CD4-positive, alpha-beta T cell treated with Interleukin-4 for 4 hours (primary cell): ENCODE measurements at regions not wholly inside any gene's neighbourhood (a gene's known extent, or its start where the extent isn't known, plus 50 kb on each side); places are given as distances from the start of the nearest gene placed in this dataset.

Experiments used
- DNase-seq: peaks from one replicate; pipeline ENCODE4 v3.0.0-alpha.2; 2020

DNA sequence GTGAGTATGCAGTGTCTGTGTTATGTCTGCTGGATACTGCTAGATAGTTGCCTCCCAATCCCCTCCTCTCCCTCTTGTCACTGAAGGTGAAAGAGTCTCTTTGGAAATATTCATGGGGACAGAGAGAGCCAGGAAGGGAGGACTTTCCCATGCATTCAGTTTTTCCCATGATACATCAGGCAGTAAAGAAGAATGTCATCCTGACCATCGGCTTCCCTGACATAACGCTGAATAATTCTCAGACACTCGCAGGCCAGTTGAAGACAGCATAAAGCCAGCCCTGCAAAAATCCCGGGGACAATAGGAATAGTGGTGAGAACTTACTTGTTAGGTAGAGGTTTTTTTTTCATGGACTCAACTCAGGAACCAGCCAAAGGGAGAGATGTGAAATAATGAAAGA, 58.1 kb downstream of the KLF4 start:
- no peak for DNase-seq

DNA sequence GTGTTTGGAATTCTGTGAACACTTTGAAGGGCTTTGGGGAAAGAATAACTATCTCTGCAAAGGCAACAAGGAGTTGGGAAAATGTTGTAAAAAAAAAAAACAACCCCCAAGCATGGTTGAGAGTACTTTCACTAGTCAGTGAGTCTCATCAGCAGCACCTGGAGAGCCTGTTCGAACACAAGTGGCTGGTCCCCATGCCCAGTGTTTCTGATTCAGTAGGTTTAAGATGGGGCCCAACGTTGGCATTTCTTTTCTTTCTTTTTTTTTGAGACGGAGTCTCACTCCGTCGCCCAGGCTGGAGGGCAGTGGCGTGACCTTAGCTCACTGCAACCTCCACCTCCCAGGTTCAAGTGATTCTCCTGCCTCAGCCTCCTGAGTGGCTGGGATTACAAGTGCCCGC, 59.5 kb downstream of the KLF4 start:
- DNase-seq, result no peak

DNA sequence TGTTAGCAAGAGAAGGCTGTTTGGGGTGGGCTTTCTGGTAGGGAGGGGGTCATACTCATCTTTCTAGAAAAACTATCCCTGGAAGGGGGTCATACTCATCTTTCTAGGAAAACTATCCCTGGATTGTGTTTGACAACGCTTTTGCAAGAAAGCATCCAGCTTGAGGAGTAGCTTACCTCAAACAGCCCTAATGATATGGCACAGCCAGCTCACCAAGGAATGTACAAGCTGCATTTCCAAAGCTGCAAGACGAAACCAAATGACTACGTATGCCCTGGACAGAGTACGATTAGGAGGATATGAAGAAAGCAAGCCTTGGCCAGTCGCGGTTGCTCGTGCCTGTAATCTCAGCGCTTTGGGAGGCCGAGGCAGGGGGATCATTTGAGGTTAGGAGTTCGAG, 63.4 kb downstream of the KLF4 start:
- no peak for DNase-seq

DNA sequence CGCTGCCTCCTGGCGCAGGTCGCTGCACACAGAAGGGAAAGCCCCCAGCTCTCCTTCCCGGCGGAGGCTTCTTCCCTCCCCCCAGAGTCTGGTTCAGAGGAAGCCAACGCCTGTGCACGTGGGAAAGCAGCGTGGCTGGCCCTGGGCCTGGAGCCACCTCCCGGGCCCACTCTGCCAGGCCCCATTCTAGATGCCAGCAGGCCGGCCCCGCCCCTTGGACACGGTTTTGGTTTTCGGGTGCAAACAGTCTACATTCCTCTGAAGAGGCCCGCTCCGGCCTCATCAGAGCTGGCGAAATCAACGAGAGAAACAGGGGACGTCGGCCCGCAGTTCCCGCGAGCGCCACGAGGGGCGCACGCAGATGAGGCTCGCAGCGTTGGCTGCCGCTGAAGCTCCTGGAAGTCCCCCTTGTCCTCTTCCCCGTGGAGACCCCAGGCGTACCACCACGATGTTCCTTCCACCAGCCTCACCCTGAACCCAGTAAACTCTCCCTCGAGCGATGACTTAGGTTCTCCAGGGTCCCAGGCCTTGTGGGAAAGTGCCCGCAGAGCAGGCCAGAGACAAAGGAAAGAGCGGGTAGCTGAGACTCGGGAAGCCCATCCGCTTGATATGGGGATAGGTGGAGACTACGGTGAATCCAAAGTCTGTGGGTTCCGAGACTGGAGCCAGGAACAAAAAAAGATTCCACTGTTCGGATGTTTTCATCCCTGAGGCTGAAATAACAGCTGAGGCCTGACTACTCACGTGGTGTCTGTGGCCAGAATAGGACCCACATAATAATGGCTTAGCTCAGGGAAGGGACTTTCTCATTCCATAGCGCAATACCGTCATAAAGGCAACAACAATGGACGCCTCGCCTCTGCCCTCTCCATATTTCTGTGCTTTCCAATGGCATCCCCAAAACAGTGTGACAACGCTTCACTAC, 64.2 kb downstream of the KLF4 start:
- peak; percentile 19 for DNase-seq

DNA sequence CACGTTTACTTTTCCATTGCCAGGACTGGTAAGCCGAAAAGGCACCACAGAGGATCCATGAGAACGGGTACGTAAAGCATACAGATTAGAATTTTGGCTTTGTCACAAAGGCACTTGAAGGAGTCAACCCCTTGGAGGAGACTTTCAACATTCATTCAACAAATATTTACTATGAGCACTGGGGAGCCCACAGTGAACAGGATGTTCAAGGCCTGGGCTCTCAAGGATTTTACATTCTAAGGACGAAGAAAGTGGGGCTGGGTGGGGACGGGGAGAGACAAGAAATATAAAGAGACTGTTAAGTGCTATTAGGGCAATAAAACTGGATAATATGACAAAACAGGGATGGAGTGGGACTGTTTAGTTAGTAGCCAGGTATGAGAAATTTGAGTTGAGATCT, 66.0 kb downstream of the KLF4 start:
- DNase-seq, result no peak

DNA sequence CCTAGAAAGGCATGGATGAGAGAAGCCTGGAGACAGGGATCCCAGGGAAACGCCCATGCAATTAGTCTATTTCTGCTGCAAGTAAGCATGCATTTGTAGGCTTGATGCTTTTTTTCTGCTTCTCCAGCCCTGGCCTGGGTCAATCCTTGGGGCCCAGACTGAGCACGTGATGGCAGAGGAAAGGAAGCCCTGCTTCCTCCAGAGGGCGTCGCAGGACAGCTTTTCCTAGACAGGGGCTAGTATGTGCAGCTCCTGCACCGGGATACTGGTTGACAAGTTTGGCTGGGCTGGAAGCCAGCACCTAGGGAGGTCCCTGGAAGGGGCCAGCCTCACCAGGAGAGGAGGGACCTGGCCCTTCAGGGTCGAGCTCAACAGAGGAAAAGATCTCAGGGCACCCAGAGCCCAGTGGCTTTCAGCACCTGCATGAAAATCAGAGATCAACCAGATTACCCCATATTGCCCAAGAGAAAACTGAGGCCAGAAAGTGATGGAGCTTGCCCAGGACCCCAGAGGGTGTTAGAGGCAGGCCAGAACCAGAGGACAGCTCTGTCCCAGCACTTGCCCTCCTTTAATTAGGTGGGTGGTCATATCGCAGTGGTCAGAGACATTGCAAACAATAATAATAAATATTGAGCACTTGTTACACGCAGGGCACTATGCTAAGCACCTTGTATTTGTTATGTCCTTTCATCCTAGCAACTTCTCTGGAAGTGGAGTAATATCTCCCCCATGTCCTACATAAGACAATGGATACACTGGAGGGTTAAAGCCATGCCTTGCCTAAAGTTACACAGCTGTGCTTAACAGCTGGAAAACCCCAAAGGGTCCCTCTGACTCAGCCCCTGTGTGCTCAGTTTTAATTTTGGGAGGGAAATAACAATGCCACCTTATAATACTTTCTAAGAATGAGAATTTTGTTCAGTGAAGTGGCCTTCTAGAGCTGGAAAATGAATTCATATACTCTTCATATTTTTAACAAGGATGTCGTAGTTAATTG, 67.1 kb downstream of the KLF4 start:
- no peak for DNase-seq

DNA sequence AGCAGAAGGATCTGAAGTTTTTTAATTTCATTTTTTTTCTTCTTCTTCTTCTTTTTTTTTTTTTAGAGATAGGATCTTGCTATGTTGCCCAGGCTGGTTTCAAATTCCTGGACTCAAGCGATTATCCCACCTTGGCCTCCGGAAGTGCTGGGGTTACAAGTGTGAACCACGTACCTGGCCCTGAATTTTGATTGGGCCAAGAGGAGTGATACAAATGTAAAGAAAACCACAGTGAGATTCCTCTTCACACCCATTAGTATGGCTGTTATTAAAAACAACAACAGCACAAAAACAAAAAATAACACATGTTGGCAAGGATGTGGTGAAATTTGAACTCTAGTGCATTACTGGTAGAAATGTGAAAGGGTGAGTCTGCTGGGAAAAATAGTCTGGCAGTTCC, 79.1 kb downstream of the KLF4 start:
- no peak for DNase-seq

DNA sequence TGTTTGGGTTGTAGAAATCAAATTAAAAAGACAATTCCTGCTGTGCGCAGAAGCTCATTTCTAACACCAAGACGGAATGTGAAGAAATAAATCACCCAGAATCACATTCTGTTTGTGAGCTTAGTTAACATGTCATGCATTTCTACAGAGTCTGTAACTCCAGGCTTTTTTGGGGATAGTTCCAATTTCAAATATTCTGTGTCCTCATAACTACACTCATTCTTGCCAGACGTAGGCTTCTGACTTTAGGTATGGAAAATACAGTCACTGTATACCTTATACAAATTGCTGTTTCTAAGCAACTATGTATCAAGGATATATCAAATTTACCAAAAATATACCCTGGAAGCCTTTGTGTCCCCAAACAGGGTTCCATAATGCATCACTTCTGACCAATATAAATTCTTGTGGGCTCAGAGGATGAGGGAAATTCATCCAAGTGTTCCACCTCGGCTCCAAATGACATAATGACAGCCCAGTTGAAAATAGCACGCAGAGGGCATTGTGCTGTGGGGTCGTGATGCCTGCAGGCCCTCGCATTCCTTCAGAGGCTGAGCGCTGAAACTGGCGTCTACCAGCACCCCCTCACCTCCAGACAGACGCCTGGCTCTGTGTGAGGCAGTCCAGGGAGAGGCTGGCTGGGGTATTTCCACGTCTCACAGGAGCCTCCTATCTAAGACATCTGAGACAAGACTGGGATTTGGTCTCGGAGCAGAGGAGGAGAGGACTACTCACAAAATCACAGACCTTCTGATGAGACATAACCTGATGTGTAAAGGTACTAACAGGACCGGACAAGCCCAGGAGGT, 79.8 kb downstream of the KLF4 start:
- no peak for DNase-seq

DNA sequence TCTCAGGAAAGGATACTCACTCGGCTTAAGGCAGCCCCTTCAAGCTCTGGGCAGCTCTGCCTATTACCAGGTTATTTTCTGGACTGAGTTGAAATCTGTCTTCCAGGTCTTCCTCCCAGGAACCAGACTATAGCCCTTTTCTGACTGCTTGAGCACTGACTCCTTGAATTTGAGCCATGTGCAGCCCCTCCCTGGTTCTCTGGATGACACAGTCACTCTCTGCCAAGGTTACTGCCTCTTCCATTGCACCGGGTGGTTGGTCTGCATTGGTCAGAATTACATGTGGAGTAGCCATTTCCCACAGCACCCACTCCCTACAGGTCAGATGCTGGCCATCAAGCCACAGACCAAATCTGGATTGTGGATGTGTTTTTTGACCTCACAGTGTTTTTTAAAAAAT, 81.9 kb downstream of the KLF4 start:
- no peak for DNase-seq

DNA sequence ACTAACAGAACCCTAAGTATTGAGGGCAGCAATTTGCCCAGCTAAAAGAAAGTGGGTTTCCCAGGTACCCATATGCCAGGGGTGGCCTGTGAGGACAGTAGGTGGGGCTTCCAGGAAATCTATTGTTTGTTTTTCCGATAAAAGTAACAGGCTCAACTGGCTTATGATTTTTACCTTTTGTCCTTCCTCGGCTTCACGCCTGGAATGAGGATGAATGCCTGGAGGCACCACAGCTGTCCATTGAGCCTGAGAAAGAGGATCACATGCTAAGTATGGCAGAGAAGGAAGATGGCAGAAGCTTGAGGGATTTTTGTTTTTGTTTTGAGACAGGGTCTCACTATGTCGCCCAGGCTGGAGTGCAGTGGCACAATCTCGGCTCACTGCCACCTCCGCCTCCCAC, 84.1 kb downstream of the KLF4 start:
- DNase-seq, result no peak

DNA sequence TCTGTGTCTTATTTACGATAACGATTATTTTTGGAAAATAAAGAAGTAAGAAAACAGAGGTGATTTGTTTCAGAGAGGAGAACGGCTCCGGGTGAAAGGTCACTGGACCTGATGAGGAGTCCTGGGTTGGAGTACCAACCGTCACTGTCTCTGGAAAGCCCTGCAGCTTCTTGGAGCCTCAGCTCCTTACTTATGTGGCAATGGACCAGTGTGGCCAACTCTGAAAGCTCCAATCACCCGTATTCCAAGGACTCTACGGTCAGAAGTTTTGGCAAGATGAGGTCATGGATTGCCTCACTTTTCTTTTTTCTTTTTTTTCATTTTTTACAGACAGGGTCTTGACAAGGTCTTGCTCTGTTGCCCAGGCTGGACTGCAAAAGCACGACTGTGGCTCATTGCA, 84.8 kb downstream of the KLF4 start:
- no peak for DNase-seq

DNA sequence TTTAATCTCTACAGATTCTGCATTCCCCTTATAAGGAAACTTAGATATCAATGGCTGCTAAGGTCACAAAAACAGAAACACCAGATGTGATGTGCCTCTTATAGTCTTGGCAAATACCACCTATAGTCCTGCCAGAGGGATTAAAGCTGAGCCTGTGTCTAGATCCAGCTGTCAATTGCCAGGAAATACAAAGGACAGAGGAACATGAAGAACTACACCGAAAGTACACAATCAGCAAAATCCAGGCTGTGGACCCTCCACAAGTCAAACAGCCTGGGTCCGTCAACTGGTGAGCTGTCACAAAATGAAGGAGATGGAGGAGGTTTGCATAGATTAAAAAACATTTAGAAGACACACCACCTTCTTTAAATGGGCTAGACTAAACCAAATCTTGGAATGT, 85.4 kb downstream of the KLF4 start:
- no peak for DNase-seq

DNA sequence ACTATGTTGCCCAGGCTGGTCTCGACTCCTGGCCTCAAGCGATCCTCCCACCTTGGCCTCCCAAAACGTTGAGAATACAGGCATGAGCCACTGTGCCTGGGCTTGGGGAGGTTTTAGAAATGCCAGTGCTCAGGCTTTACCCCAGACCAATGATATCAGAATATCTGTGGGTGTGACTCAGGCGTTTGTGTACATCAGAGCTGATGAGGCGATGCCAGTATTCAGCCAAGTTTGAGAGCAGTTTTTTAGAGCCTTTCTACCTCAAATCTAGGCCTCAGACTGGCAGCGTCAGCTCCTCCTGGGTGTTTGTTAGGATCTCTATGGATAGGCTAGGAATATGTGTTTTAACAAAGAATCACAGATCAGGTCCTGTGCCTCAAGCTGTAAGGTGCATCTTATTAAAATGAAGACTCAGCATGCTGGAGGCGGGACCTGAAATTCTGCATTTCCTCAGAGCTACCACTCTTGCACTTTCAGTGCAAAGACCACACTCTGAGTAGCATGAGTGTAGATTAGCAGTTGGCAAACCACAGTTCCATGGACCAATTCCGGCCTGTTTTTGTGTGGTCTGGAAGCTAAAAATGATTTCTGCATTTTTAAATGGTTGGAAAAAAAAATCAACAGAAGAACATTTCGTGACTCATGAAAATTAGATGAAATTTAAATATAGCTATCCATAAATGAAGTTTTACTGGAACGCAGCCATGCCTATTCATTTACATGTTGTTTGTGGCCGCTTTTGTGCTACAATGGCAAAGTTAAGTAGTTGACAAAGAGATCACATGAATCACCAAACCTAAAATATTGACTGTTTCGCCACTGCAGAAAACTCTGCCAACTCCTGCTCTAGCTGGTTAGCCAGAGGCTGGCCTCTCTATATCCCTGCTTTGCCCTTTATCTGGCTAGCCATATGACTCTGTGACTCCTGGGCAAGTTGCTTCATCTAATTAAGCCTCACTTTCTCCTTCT, 92.2 kb downstream of the KLF4 start:
- DNase-seq, result no peak

DNA sequence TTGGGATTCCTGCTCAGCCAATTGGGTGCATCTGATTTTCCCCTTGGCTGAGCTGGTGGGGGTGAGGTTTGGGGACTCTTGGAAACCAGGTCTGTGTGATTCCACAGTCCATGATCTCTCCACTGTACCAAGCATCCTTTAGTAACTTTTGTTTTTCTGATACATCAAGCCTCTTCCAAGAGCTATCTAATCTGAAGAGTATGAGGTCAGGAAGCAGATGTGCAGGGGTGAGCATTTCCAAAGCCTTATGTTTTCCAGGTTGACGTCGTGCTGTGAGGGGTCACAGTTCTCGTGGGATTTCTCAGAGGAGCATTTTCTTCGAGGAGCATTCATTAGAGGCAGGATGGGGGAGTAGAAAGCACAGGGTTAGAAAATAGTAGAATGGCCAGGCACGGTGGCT, 95.3 kb downstream of the KLF4 start:
- DNase-seq, result no peak

DNA sequence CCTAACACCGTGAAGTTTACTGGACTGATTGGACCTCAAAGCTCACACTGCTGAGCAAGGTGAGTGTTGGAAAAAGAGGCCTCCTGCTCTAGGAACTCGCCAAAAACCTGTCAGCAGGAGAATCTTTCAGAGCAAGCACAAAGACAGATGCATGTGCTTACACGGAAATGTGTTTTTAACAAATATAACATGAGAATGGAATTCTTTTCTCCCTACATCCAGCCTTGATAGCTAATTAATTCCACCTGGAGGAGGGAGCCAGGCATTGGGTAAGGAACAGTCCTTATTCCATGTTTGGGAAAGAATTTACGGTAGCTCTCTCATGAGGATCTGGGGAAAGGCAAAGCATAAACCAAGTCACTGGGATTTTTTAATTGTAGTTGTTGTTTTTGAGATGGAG, 98.8 kb downstream of the KLF4 start:
- DNase-seq, result no peak

DNA sequence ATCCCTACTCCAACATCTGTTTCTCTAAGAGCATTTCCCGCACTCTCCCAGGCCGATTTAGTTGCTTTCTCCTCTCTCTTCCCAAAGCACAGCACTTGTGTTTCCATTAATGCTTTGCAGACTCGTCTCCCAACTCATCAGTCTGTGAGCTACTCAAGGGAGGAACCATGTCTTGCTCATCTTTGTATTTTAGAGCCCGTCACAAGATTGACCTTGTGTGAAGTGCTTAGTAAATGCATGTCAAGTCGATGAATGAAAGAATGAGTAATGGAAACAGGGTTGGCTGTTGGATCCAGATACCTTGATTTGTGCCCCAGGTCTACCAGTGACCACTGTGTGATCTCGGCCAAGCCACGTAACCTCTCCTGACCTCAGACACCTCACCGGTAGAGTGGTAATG, 99.3 kb downstream of the KLF4 start:
- no peak for DNase-seq

DNA sequence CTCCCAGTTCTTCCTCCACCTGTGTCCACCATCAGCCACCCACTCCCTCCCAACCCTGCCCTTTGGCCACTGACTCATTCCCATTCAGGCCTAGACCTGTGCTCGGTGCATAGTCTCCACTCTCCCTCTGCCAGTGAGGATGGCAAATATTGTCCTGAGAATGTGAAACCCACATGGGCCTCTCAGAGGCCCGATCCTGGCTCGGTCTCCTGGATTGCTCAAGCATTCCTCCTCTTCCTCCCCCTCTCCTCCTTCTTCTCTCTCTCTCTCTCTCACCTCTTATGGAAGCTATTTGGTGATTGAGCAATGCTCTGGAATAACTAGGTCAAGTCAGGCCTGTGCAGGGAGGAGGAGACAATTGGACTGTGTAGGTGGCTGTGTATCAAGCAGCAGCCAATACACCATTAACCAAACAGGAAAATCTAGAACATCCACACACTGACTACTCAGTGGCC, 99.9 kb downstream of the KLF4 start:
- DNase-seq, result no peak

DNA sequence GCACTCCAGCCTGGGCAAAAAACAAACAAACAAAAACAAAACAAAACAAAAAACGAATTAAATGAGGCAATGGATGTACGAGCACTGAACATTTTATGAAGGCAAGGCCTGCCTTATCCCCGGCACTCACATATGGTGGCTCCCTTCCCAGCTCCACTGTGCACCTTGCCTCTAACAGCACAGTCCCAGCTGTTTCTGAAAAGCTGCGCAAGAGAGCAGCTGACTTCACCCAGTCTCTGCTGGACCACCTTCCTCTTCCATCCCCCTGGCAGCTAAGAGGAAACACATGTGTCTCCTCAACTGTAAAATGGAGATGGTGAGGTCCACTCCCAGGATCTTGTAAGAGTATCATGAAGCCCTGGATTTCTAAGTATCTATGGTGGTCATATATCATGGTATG, 100.7 kb downstream of the KLF4 start:
- DNase-seq, result no peak

DNA sequence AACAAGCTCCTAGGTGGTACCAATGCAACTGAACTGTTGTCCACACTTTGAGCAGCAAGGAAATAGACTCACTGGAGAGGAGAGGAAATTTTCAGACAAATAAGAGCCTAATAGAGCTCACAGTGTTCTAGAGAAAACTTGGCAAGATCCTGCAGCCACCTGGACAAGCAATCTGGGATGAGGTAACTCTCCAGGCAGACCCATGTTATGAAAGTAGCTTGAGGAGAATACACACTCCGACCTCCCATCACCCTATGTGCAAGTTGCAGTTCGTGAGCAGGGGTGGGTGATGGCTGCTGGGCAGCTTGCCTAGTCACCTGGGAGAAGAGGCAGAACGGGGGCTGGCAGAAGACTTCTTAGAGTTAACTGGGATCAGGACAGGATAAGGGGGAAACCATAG, 102.2 kb downstream of the KLF4 start:
- DNase-seq, result no peak

DNA sequence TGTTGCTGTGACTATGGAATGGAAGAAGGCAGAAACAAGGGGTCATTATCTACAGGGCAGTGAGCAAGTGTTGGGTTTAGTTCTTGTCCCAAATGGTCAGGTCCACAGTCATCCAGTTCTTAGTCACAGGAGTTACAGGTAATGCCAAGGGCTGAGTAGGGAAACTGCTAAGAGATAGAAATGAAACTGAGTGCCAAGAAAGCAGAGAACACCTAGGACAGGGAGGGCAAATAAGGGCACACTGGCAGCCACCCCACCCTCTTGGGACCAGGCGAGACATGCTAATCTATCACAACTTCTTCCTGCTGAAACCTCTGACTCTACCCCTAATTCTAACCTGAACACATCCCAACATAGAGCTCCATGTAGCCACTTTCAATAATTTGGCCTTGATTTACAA, 103.2 kb downstream of the KLF4 start:
- no peak for DNase-seq
